PC-9 (cell line): ENCODE measurements at regions not wholly inside any gene's neighbourhood (a gene's known extent, or its start where the extent isn't known, plus 50 kb on each side); places are given as distances from the start of the nearest gene placed in this dataset.

Source experiments
- BruUV-seq: library from RNA; stranded (reverse); fragments of 400-500 nt; replicated peaks from 2 replicates; lab custom pipeline; 2021; lab: Mats Ljungman, UMichigan
- CTCF ChIA-PET: fragments of 300-600 bp; sonication (Branson Sonifier 250); formaldehyde crosslinking; loops from one replicate; lab custom pipeline; 2022; ENCODE audit warnings: antibody characterized with exemption; lab: Charles Lee
- POLR2A ChIA-PET: fragments of 300-600 bp; sonication (Branson Sonifier 250); formaldehyde crosslinking; loops from one replicate; lab custom pipeline; 2022; ENCODE audit warnings: antibody characterized with exemption; ENCODE audit not compliant: unreplicated experiment; lab: Charles Lee
- DNase-seq, 2 experiments: peaks; one replicate each; pipeline versions ENCODE4 v3.0.0 to v3.0.0-alpha.2; 2015 to 2022; ENCODE audit warnings: mixed read lengths in 1 of 2
- H2AFZ ChIP-seq: fragments of 200-600 bp; sonication (generic); 2 replicates; pipeline ENCODE4 v1.8.1; 2017; ENCODE audit warnings: antibody characterized with exemption
- H3F3A ChIP-seq: fragments of 200-600 bp; sonication (generic); 2 replicates; pipeline ENCODE4 v1.8.1; 2017; ENCODE audit warnings: antibody characterized with exemption, mild to moderate bottlenecking, low read depth; ENCODE audit not compliant: insufficient read depth
- H3K27ac ChIP-seq: fragments of 200-600 bp; sonication (generic); 2 replicates; pipeline ENCODE4 v1.6.1; 2016; ENCODE audit warnings: mixed run types
- H3K27me3 ChIP-seq: fragments of 200-600 bp; sonication (generic); 2 replicates; pipeline ENCODE4 v1.6.1; 2016; ENCODE audit warnings: low read depth, mixed run types; ENCODE audit not compliant: insufficient read depth
- H3K36me3 ChIP-seq: fragments of 200-600 bp; sonication (generic); 2 replicates; pipeline ENCODE4 v1.6.1; 2016; ENCODE audit warnings: low read depth, mixed run types
- H3K4me1 ChIP-seq: fragments of 200-600 bp; sonication (generic); replicated peaks from 2 replicates; pipeline ENCODE4 v1.6.1; 2016; ENCODE audit warnings: mixed run types; ENCODE audit not compliant: insufficient read depth
- H3K4me2 ChIP-seq: fragments of 200-600 bp; sonication (generic); 2 replicates; pipeline ENCODE4 v1.6.1; 2017; ENCODE audit warnings: mixed run types
- H3K4me3 ChIP-seq: fragments of 200-600 bp; sonication (generic); 2 replicates; pipeline ENCODE4 v1.6.1; 2016; ENCODE audit warnings: mixed run types
- H3K79me2 ChIP-seq: fragments of 200-600 bp; sonication (generic); 2 replicates; pipeline ENCODE4 v1.6.1; 2017; ENCODE audit warnings: low read depth, mixed run types
- H3K9me2 ChIP-seq: fragments of 200-600 bp; sonication (generic); 2 replicates; pipeline ENCODE4 v1.8.1; 2017; ENCODE audit warnings: mild to moderate bottlenecking; ENCODE audit not compliant: insufficient read depth
- H3K9me3 ChIP-seq: fragments of 200-600 bp; sonication (generic); 2 replicates; pipeline ENCODE4 v1.8.1; 2016; ENCODE audit warnings: low read depth; ENCODE audit not compliant: insufficient read depth
- H4K20me1 ChIP-seq: fragments of 200-600 bp; sonication (generic); 2 replicates; pipeline ENCODE4 v1.8.1; 2017; ENCODE audit not compliant: insufficient read depth
- CTCF ChIP-seq: fragments of 200-600 bp; sonication (generic); conservative IDR thresholded peaks from 2 replicates; pipeline ENCODE4 v1.6.1; 2017; ENCODE audit warnings: mixed run types, antibody characterized with exemption, mild to moderate bottlenecking, moderate library complexity
- EZH2 ChIP-seq: fragments of 200-600 bp; sonication (generic); IDR thresholded peaks from 2 replicates; pipeline ENCODE4 v1.8.0; 2017; ENCODE audit warnings: antibody characterized with exemption, low read depth
- intact Hi-C: fragments of 100-400 bp; cut with micrococcal nuclease; formaldehyde crosslinking; loops from one replicate; pipeline ENCODE4 v1.10.0; 2022; ENCODE audit not compliant: unreplicated experiment

GRCh38 chr4:62871078-62871477, 1538.2 kb downstream of the TECRL start:
- H3K9me3 ChIP-seq = no peaks in the 10 kb centered on the region
- H3K4me2 ChIP-seq = no peak overlapping the region
- BruUV-seq = no TSS peak
- no peaks in the 10 kb centered on the region for H3F3A ChIP-seq
- no peaks in the 10 kb centered on the region for H3K36me3 ChIP-seq
- DNase-seq = no peak
- no peak overlapping the region for H3K4me3 ChIP-seq
- H3K27me3 ChIP-seq = no peaks in the 10 kb centered on the region
- intact Hi-C loops = no loop called here
- no peaks in the 10 kb centered on the region for H3K4me1 ChIP-seq
- H3K27ac ChIP-seq = no peak overlapping the region
- no peak overlapping the region for H2AFZ ChIP-seq
- H3K79me2 ChIP-seq = no peaks in the 10 kb centered on the region
- H3K9me2 ChIP-seq = no peaks in the 10 kb centered on the region
- no peaks in the 10 kb centered on the region for H4K20me1 ChIP-seq
- ChIA-PET POLR2A (interaction anchor here (0.6 kb wide), 1 partner anchor 26 kb away, joined by 3 read pairs; no protein-coding TSS in a partner anchor), CTCF (no interaction called here)
- no peak for TF ChIP-seq EZH2
- no peak for TF ChIP-seq CTCF

DNA sequence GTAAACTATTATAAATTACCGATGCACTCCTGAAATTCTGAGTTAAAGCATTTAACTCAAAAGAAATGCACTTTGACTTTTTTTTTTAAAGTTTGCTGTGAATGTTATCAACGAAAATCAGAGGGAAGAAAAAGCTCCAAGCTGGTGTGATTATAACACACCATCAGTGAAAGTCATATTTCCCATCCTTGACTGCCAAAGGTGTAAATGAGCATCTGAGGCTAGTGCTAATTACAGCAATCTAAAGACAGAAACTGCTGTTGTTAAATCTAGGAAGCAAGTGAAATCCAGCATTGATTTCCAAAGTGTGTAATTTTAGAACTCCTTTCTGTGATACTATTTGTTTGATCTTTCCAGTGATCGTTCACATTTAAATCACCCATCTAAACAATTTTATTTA, 1538.8 kb downstream of the TECRL start:
- Histone ChIP-seq H3K4me3 (no peak overlapping the region), H3K27me3 (no peaks in the 10 kb centered on the region), H3K4me2 (no peak overlapping the region), H2AFZ (no peak overlapping the region), H3K27ac (no peak overlapping the region), H3K79me2 (no peaks in the 10 kb centered on the region), H3F3A (no peaks in the 10 kb centered on the region), H3K9me2 (no peaks in the 10 kb centered on the region), H3K4me1 (no peaks in the 10 kb centered on the region), H3K36me3 (no peaks in the 10 kb centered on the region), H3K9me3 (no peaks in the 10 kb centered on the region), H4K20me1 (no peaks in the 10 kb centered on the region)
- DNase-seq = no peak
- POLR2A ChIA-PET = interaction anchor here (0.6 kb wide), 1 partner anchor 26 kb away, joined by 3 read pairs; no protein-coding TSS in a partner anchor
- no TSS peak for BruUV-seq
- intact Hi-C loops = no loop called here
- CTCF ChIA-PET = no interaction called here
- TF ChIP-seq CTCF (no peak), EZH2 (no peak)

DNA sequence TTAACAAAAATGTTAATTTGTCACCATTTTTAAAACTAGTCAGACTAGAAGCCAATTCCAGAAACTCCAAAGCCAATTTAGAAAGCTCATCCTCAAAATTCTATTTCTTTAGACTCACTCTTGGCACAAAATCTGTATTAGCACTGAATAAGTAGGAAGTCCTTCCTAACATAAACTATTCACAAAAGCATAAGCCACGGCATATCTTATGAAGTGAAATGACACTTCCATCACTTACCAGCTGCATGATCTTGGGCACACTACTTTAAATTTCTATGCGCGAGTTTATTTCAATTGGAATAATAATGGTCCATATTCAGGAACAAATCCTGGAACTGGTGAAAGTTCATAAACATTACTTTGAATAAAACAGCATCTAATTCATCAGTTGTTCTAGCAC, 1544.0 kb downstream of the TECRL start:
- no TSS peak for BruUV-seq
- Histone ChIP-seq H2AFZ (no peak overlapping the region), H3K27me3 (no peaks in the 10 kb centered on the region), H3F3A (no peaks in the 10 kb centered on the region), H3K4me2 (no peak overlapping the region), H3K4me1 (no peaks in the 10 kb centered on the region), H3K27ac (no peak overlapping the region), H3K79me2 (no peaks in the 10 kb centered on the region), H3K4me3 (no peak overlapping the region), H3K9me3 (no peaks in the 10 kb centered on the region), H4K20me1 (no peaks in the 10 kb centered on the region), H3K36me3 (no peaks in the 10 kb centered on the region), H3K9me2 (no peaks in the 10 kb centered on the region)
- ChIA-PET POLR2A (no interaction called here), CTCF (no interaction called here)
- no peak for DNase-seq
- intact Hi-C loops = no loop called here
- no peak for TF ChIP-seq CTCF
- no peak for TF ChIP-seq EZH2
